ENCODE measurements at regions not wholly inside any gene's neighbourhood (a gene's known extent, or its start where the extent isn't known, plus 50 kb on each side); places are given as distances from the start of the nearest gene placed in this dataset.

GRCh38 chrX:131779741-131780140, 235.9 kb downstream of the OR13H1 start:
- Histone ChIP-seq H3K4me2 (ENCODE audit: insufficient read depth, low read length) (no peak overlapping the region), H3K9ac (replicated peaks; ENCODE audit: extremely low read depth, insufficient read depth, low read length) (no peak overlapping the region), H4K20me1 (replicated peaks; ENCODE audit: control insufficient read depth, extremely low read depth, insufficient read depth, low read length) (no peaks in the 10 kb centered on the region), H2AFZ (ENCODE audit: low read depth, low read length) (no peak overlapping the region), H3K36me3 (ENCODE audit: control insufficient read depth in 2 of 2, extremely low read depth in 1 of 2, insufficient read depth in 2 of 2, low read length in 2 of 2) (no peaks in the 10 kb centered on the region), H3K9me3 (replicated peaks; ENCODE audit: control insufficient read depth, insufficient read depth, low read length) (no peaks in the 10 kb centered on the region), H3K27ac (ENCODE audit: insufficient read depth, low read depth, low read length) (no peak overlapping the region), H3K4me3 (replicated peaks in 1 of 3; ENCODE audit: insufficient read depth in 1 of 3, low read depth in 1 of 3, low read length in 3 of 3) (no peak overlapping the region), H3K4me1 (ENCODE audit: control insufficient read depth, extremely low read depth, insufficient read depth, low read length) (no peaks in the 10 kb centered on the region), H3K79me2 (ENCODE audit: control insufficient read depth, insufficient read depth, low read length) (no peaks in the 10 kb centered on the region), H3K9me1 (replicated peaks; ENCODE audit: control insufficient read depth, extremely low read depth, insufficient read depth, low read length) (no peaks in the 10 kb centered on the region), H3K27me3 (ENCODE audit: control insufficient read depth in 2 of 2, insufficient read depth in 2 of 2, low read length in 2 of 2) (no peaks in the 10 kb centered on the region)
- DNase-seq (ENCODE audit: low read depth, low spot score), result no peak
- dilution Hi-C loops (cut with MboI; ENCODE audit: extremely low pct_ligation_motif_present, low sequenced_read_pairs) (no loop called here), intact Hi-C loops (cut with micrococcal nuclease) (no loop called here)
- FAIRE-seq, result no peak
- no TSS peak for BruUV-seq (replicated peaks)
- ChIA-PET POLR2A (no interaction called here), CTCF (no interaction called here)
- no peak for TF ChIP-seq JUN (IDR thresholded peaks at IDR 0.05; ENCODE audit: borderline replicate concordance, insufficient read depth, insufficient read length, low read depth)
- no peak for TF ChIP-seq POLR2AphosphoS5 (IDR thresholded peaks at IDR 0.05; ENCODE audit: insufficient read depth, low read depth, low read length)
- TF ChIP-seq EZH2 (IDR thresholded peaks at IDR 0.05; ENCODE audit: borderline replicate concordance, low read depth, low read length, severe bottlenecking), result no peak
- no peak for TF ChIP-seq MYC (IDR thresholded peaks at IDR 0.05; ENCODE audit: low read depth, low read length)

GRCh38 chrX:131782646-131783045, 238.8 kb downstream of the OR13H1 start:
- FAIRE-seq, result no peak
- dilution Hi-C loops (cut with MboI; ENCODE audit: extremely low pct_ligation_motif_present, low sequenced_read_pairs), result no loop called here

More at GRCh38 chrX:131782646-131783045, 238.8 kb downstream of the OR13H1 start:
- Histone ChIP-seq H3K9ac (replicated peaks; ENCODE audit: extremely low read depth, insufficient read depth, low read length) (no peak overlapping the region), H3K4me1 (ENCODE audit: control insufficient read depth, extremely low read depth, insufficient read depth, low read length) (no peaks in the 10 kb centered on the region), H3K4me2 (ENCODE audit: insufficient read depth, low read length) (no peak overlapping the region), H3K36me3 (ENCODE audit: control insufficient read depth in 2 of 2, extremely low read depth in 1 of 2, insufficient read depth in 2 of 2, low read length in 2 of 2) (no peaks in the 10 kb centered on the region), H3K4me3 (replicated peaks in 1 of 3; ENCODE audit: insufficient read depth in 1 of 3, low read depth in 1 of 3, low read length in 3 of 3) (no peak overlapping the region), H3K9me3 (replicated peaks; ENCODE audit: control insufficient read depth, insufficient read depth, low read length) (no peaks in the 10 kb centered on the region), H2AFZ (ENCODE audit: low read depth, low read length) (no peak overlapping the region), H3K9me1 (replicated peaks; ENCODE audit: control insufficient read depth, extremely low read depth, insufficient read depth, low read length) (no peaks in the 10 kb centered on the region), H3K79me2 (ENCODE audit: control insufficient read depth, insufficient read depth, low read length) (no peaks in the 10 kb centered on the region), H3K27ac (ENCODE audit: insufficient read depth, low read depth, low read length) (no peak overlapping the region), H3K27me3 (ENCODE audit: control insufficient read depth in 2 of 2, insufficient read depth in 2 of 2, low read length in 2 of 2) (no peaks in the 10 kb centered on the region), H4K20me1 (replicated peaks; ENCODE audit: control insufficient read depth, extremely low read depth, insufficient read depth, low read length) (no peaks in the 10 kb centered on the region)
- ChIA-PET CTCF (no interaction called here), POLR2A (no interaction called here)
- BruUV-seq (replicated peaks), result no TSS peak
- DNase-seq (ENCODE audit: low read depth, low spot score), result no peak
- intact Hi-C loops (cut with micrococcal nuclease), result no loop called here
- TF ChIP-seq EZH2 (IDR thresholded peaks at IDR 0.05; ENCODE audit: borderline replicate concordance, low read depth, low read length, severe bottlenecking) (no peak), MAX (IDR thresholded peaks at IDR 0.05; ENCODE audit: insufficient read depth, insufficient read length) (no peak), FOS (IDR thresholded peaks at IDR 0.05; ENCODE audit: borderline replicate concordance, insufficient read depth, low read length) (no peak), CTCF (IDR thresholded peaks at IDR 0.05; ENCODE audit: extremely low read depth in 1 of 2, insufficient read depth in 1 of 2, low read depth in 1 of 2, low read length in 2 of 2) (no peak), MYC (IDR thresholded peaks at IDR 0.05; ENCODE audit: low read depth, low read length) (no peak), POLR2A (IDR thresholded peaks at IDR 0.05; ENCODE audit: low read depth, low read length) (no peak), JUN (IDR thresholded peaks at IDR 0.05; ENCODE audit: borderline replicate concordance, insufficient read depth, insufficient read length, low read depth) (no peak), GATA2 (IDR thresholded peaks at IDR 0.05; ENCODE audit: insufficient read depth, insufficient read length, low read depth, low read length) (no peak), POLR2AphosphoS5 (IDR thresholded peaks at IDR 0.05; ENCODE audit: insufficient read depth, low read depth, low read length) (no peak)

Data from endothelial cell of umbilical vein (primary cell).